Effector memory CD4-positive, alpha-beta T cell (primary cell): ENCODE measurements at regions not wholly inside any gene's neighbourhood (a gene's known extent, or its start where the extent isn't known, plus 50 kb on each side); places are given as distances from the start of the nearest gene placed in this dataset.
"Not testable (repeated sequence)": the region's sequence is repeated elsewhere in the genome, so short reads cannot be mapped to it uniquely, and the experiment has no call there.

Source experiments
- DNase-seq, 3 donors: peaks; one replicate each; pipeline ENCODE4 v3.0.0-alpha.2; 2020
- H3K27ac ChIP-seq: 2 replicates; pipeline ENCODE4 v1.7.0; 2013; ENCODE audit warnings: mild to moderate bottlenecking, low read length, moderate library complexity; ENCODE audit not compliant: insufficient read depth, poor library complexity, severe bottlenecking
- H3K27me3 ChIP-seq: replicated peaks from 2 replicates; pipeline ENCODE4 v1.7.0; 2013; ENCODE audit warnings: mild to moderate bottlenecking, low read length; ENCODE audit not compliant: insufficient read depth, control insufficient read depth, poor library complexity, severe bottlenecking
- H3K36me3 ChIP-seq: 2 replicates; pipeline ENCODE4 v1.7.0; 2013; ENCODE audit warnings: mild to moderate bottlenecking, low read length, moderate library complexity; ENCODE audit not compliant: control insufficient read depth, insufficient read depth
- H3K4me1 ChIP-seq: 2 replicates; pipeline ENCODE4 v1.7.0; 2013; ENCODE audit warnings: low read length, mild to moderate bottlenecking; ENCODE audit not compliant: control insufficient read depth, insufficient read depth, poor library complexity, severe bottlenecking
- H3K4me3 ChIP-seq: 2 replicates; pipeline ENCODE4 v1.7.0; 2013; ENCODE audit warnings: low read length, low read depth, mild to moderate bottlenecking; ENCODE audit not compliant: insufficient read depth, poor library complexity, severe bottlenecking
- H3K9me3 ChIP-seq: 2 replicates; pipeline ENCODE4 v1.7.0; 2013; ENCODE audit warnings: mild to moderate bottlenecking, low read length, moderate library complexity; ENCODE audit not compliant: control insufficient read depth

DNA sequence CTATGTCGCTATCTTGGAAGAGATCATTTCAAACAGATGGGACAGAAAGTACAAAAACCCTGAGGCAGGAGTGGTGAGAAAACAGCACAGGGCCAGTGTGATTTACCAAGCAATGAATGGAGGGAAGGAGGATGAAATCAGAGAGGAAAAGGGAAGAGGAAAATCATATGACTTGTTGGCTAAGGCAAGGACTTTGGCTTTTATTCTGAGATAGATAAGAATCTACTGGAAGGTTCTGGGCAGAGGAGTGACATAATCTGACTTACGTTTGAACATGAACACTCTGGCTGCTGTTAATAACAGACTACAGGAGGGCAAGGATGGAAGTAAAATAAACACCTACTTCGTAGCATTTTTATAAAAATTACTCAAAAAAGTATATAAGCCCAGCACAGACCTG is 207.8 kb upstream of the SLC7A11 start:
- Histone ChIP-seq H3K27me3 (no peaks in the 10 kb centered on the region), H3K4me1 (no peaks in the 10 kb centered on the region), H3K27ac (no peak overlapping the region), H3K36me3 (no peaks in the 10 kb centered on the region), H3K4me3 (no peak overlapping the region), H3K9me3 (no peaks in the 10 kb centered on the region)
- no peak for DNase-seq

- no peak for DNase-seq
- Histone ChIP-seq H3K4me3 (no peak overlapping the region), H3K27ac (no peak overlapping the region), H3K27me3 (no peaks in the 10 kb centered on the region), H3K36me3 (no peaks in the 10 kb centered on the region), H3K9me3 (no peaks in the 10 kb centered on the region), H3K4me1 (no peaks in the 10 kb centered on the region)
These were observed 206.0 kb upstream of the SLC7A11 start for GRCh38 chr4:138448169-138448568.

DNA sequence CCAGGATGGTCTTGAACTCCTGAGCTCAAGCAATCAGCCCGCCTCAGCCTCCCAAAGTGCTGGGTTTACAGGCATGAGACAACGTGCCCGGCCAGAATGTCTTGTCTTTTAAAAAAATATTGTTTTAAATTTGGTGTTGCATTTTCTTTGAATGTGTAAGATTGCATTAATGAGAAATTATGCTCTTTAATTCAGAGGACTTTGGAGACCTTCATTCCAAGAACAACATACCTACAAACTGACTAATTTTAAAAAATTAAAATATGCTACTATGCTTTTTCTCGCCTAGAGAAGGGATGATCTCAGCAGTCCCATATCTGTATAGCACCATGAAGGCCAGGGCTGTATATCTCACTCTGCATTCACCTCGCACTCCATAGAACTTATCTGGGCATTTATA is 204.3 kb upstream of the SLC7A11 start:
- H3K27ac ChIP-seq: no peak overlapping the region
- no peaks in the 10 kb centered on the region for H3K27me3 ChIP-seq
- no peak for DNase-seq
- H3K36me3 ChIP-seq: no peaks in the 10 kb centered on the region
- no peaks in the 10 kb centered on the region for H3K9me3 ChIP-seq
- no peaks in the 10 kb centered on the region for H3K4me1 ChIP-seq
- no peak overlapping the region for H3K4me3 ChIP-seq

DNA sequence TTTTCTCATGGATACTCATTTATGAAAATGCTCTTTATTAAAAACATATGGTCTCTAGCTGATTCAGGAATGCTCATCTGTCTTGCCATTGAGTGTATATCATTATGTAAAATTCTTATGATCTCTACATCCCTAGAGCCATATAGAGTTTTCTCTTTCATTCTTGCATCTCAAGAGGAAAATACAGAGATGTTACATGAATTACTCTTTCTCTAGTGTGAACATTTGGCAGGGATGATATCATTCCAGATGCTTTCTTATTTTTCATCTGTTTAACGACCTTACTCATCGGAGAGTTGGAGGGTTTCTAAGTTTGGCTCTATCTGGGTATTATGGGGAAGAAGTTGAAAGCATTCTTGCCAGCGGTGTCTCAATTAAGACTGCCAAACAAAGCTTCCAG is 202.9 kb upstream of the SLC7A11 start:
- DNase-seq: no peak
- Histone ChIP-seq H3K4me1 (no peaks in the 10 kb centered on the region), H3K36me3 (no peaks in the 10 kb centered on the region), H3K9me3 (no peaks in the 10 kb centered on the region), H3K4me3 (no peak overlapping the region), H3K27ac (no peak overlapping the region), H3K27me3 (no peaks in the 10 kb centered on the region)

DNA sequence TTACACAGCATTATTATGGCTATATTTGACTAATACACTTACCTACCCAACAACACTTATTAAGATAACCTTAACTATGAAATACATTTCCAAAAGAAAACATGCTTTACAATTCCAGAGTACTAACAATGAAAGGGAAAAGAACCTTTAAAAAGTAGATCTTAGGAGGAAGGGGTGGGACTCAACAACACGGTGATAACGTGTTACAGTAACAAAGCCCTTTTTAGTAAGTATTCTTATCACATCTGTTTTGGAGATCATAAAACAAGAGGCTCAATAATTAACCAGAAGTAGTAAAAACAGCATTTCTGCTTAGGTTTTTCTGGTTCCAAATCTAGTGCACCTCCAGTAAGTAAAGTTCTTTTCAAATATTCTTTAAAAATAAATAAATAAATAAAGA is 202.1 kb upstream of the SLC7A11 start:
- Histone ChIP-seq H3K4me3 (no peak overlapping the region), H3K4me1 (no peaks in the 10 kb centered on the region), H3K9me3 (no peaks in the 10 kb centered on the region), H3K27me3 (no peaks in the 10 kb centered on the region), H3K27ac (no peak overlapping the region), H3K36me3 (no peaks in the 10 kb centered on the region)
- no peak for DNase-seq

- Histone ChIP-seq H3K9me3 (no peaks in the 10 kb centered on the region), H3K27ac (no peak overlapping the region), H3K4me3 (no peak overlapping the region), H3K27me3 (no peaks in the 10 kb centered on the region), H3K36me3 (no peaks in the 10 kb centered on the region), H3K4me1 (no peaks in the 10 kb centered on the region)
- no peak for DNase-seq
These were observed 197.0 kb upstream of the SLC7A11 start for GRCh38 chr4:138439143-138439581.

DNA sequence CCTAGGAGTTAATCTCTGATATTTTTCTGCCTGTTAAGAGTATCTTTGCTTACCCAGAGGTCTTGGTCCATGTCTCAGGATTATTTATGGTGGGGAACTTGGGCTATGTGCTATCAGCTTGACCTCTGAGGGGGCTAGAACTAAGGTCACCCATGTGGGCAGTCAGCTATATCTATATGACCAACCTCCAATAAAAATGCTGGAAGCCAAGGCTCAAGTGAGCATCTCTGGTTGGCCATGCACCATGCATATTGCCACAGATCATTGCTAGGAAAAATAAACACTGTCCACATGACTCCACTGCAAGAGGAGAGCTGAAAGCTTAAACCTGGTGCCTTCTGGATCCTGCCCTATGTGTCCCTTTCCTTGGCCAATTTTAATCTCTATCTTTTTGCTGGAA is 196.5 kb upstream of the SLC7A11 start:
- Histone ChIP-seq H3K27ac (no peak overlapping the region), H3K36me3 (no peaks in the 10 kb centered on the region), H3K9me3 (no peaks in the 10 kb centered on the region), H3K27me3 (no peaks in the 10 kb centered on the region), H3K4me3 (no peak overlapping the region), H3K4me1 (no peaks in the 10 kb centered on the region)
- DNase-seq: no peak

GRCh38 chr4:138437263-138437851 is 195.2 kb upstream of the SLC7A11 start:
- Histone ChIP-seq H3K27ac (no peak overlapping the region), H3K36me3 (no peaks in the 10 kb centered on the region), H3K27me3 (no peaks in the 10 kb centered on the region), H3K4me1 (no peaks in the 10 kb centered on the region), H3K4me3 (no peak overlapping the region), H3K9me3 (no peaks in the 10 kb centered on the region)
- no peak for DNase-seq

DNA sequence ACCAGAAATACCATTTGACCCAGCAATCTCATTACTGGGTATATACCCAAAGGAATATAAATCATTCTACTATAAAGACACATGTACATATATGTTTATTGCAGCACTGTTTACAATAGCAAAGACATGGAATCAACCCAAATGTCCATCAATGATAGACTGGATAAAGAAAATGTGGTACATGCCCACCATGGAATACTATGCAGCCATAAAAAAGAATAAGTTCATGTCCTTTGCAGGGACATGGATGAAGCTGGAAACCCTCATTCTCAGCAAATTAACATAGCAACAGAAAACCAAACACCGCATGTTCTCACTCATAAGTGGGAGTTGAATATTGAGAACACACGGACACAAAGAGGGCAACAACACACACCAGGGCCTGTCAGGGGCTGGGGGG is 193.6 kb upstream of the SLC7A11 start:
- H3K36me3 ChIP-seq, DNase-seq, H3K9me3 ChIP-seq, H3K4me1 ChIP-seq, H3K27me3 ChIP-seq, H3K4me3 ChIP-seq, H3K27ac ChIP-seq: not testable (repeated sequence)

DNA sequence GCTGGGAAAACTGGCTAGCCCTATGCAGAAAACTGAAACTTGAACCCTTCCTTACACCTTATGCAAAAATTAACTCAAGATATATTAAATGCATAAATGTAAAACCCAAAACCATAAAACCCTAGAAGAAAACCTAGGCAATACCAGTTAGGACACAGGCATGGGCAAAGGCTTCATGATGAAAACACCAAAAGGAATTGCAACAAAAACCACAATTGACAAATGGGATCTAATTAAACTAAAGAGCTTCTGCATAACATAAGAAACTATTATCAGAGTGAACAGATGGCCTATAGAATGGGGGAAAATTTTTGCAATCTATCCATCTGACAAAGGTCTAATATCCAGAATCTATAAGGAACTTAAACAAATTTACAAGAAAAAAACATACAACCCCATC is 192.9 kb upstream of the SLC7A11 start:
- not testable (repeated sequence) for DNase-seq, H3K36me3 ChIP-seq, H3K4me3 ChIP-seq, H3K27ac ChIP-seq, H3K9me3 ChIP-seq, H3K4me1 ChIP-seq, H3K27me3 ChIP-seq

DNA sequence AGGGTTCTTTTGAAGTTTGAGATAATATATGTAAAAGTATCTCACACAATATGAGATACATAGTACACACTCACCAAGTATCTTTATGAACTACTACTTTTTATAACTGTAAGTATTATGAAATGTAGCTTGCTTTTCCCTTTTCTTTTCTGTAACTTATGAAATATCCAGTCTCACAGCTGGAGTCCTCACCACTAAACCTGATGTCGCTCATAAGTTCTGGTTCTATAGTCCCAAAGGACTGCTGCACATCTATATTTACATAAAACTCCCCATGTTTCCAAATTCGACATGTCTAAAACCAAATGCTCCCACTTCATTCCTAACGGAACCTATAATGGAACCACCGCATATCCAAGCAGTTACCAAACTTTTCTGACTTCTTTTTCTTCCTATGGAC is 186.5 kb upstream of the SLC7A11 start:
- no peaks in the 10 kb centered on the region for H3K9me3 ChIP-seq
- H3K4me1 ChIP-seq: no peaks in the 10 kb centered on the region
- no peak overlapping the region for H3K27ac ChIP-seq
- H3K4me3 ChIP-seq: no peak overlapping the region
- no peak for DNase-seq
- H3K36me3 ChIP-seq: no peaks in the 10 kb centered on the region
- no peaks in the 10 kb centered on the region for H3K27me3 ChIP-seq
